ENCODE measurements at regions not wholly inside any gene's neighbourhood (a gene's known extent, or its start where the extent isn't known, plus 50 kb on each side); places are given as distances from the start of the nearest gene placed in this dataset.

- H3K4me3 ChIP-seq (ENCODE audit: low read length in 3 of 3), result no peak overlapping the region
- no peak for TF ChIP-seq CTCF (IDR thresholded peaks at IDR 0.05; ENCODE audit: borderline replicate concordance, extremely low read depth, insufficient read depth)
- intact Hi-C loops (cut with DNase I), result no loop called here
- H3K27me3 ChIP-seq (ENCODE audit: control insufficient read depth, insufficient read depth, low read length), result no peaks in the 10 kb centered on the region
- no peaks in the 10 kb centered on the region for H3K36me3 ChIP-seq (ENCODE audit: control insufficient read depth in 2 of 3, insufficient read depth in 3 of 3, low read length in 3 of 3)
- no peak overlapping the region for H3K27ac ChIP-seq (ENCODE audit: low read depth in 2 of 2, low read length in 2 of 2)
- no peaks in the 10 kb centered on the region for H3K9me3 ChIP-seq (ENCODE audit: control insufficient read depth in 2 of 3, insufficient read depth in 1 of 3, low read length in 3 of 3)
- H3K9ac ChIP-seq (ENCODE audit: low read length in 3 of 3), result no peak overlapping the region
- DNase-seq (no peak), FAIRE-seq (no peak)
- no peaks in the 10 kb centered on the region for H3K4me1 ChIP-seq (ENCODE audit: control insufficient read depth in 2 of 3, insufficient read depth in 2 of 3, low read depth in 1 of 3, low read length in 3 of 3)
Observed at GRCh38 chr6:5937169-5937909, 69.4 kb downstream of the NRN1 start.

- no peak for FAIRE-seq
- no peak for DNase-seq
- Histone ChIP-seq H3K36me3 (ENCODE audit: control insufficient read depth in 2 of 3, insufficient read depth in 3 of 3, low read length in 3 of 3) (no peaks in the 10 kb centered on the region), H3K4me3 (ENCODE audit: low read length in 3 of 3) (no peak overlapping the region), H3K27ac (ENCODE audit: low read depth in 2 of 2, low read length in 2 of 2) (no peak overlapping the region), H3K9ac (ENCODE audit: low read length in 3 of 3) (no peak overlapping the region), H3K4me1 (ENCODE audit: control insufficient read depth in 2 of 3, insufficient read depth in 2 of 3, low read depth in 1 of 3, low read length in 3 of 3) (no peaks in the 10 kb centered on the region), H3K9me3 (ENCODE audit: control insufficient read depth in 2 of 3, insufficient read depth in 1 of 3, low read length in 3 of 3) (no peaks in the 10 kb centered on the region), H3K27me3 (ENCODE audit: control insufficient read depth, insufficient read depth, low read length) (no peaks in the 10 kb centered on the region)
- no peak for TF ChIP-seq CTCF (IDR thresholded peaks at IDR 0.05; ENCODE audit: borderline replicate concordance, extremely low read depth, insufficient read depth)
- intact Hi-C loops (cut with DNase I), result no loop called here
Observed at GRCh38 chr6:5936631-5937030, 70.1 kb downstream of the NRN1 start.

- intact Hi-C loops (cut with DNase I), result no loop called here
- Histone ChIP-seq H3K4me3 (ENCODE audit: low read length in 3 of 3) (no peak overlapping the region), H3K27ac (ENCODE audit: low read depth in 2 of 2, low read length in 2 of 2) (no peak overlapping the region), H3K4me1 (ENCODE audit: control insufficient read depth in 2 of 3, insufficient read depth in 2 of 3, low read depth in 1 of 3, low read length in 3 of 3) (no peaks in the 10 kb centered on the region), H3K9me3 (ENCODE audit: control insufficient read depth in 2 of 3, insufficient read depth in 1 of 3, low read length in 3 of 3) (no peaks in the 10 kb centered on the region), H3K36me3 (ENCODE audit: control insufficient read depth in 2 of 3, insufficient read depth in 3 of 3, low read length in 3 of 3) (no peaks in the 10 kb centered on the region), H3K9ac (ENCODE audit: low read length in 3 of 3) (no peak overlapping the region), H3K27me3 (ENCODE audit: control insufficient read depth, insufficient read depth, low read length) (no peaks in the 10 kb centered on the region)
- DNase-seq, result no peak
- TF ChIP-seq CTCF (IDR thresholded peaks at IDR 0.05; ENCODE audit: borderline replicate concordance, extremely low read depth, insufficient read depth), result no peak
- FAIRE-seq, result no peak
Observed at GRCh38 chr6:5936140-5936539, 70.6 kb downstream of the NRN1 start.

- DNase-seq, result no peak
- H3K9me3 ChIP-seq (ENCODE audit: control insufficient read depth in 2 of 3, insufficient read depth in 1 of 3, low read length in 3 of 3), result peaks cover 0 to 5% (median 0%) of the 10 kb centered on the region in 3 donors
- no peak overlapping the region for H3K9ac ChIP-seq (ENCODE audit: low read length in 3 of 3)
- no peaks in the 10 kb centered on the region for H3K36me3 ChIP-seq (ENCODE audit: control insufficient read depth in 2 of 3, insufficient read depth in 3 of 3, low read length in 3 of 3)
- no peak overlapping the region for H3K27ac ChIP-seq (ENCODE audit: low read depth in 2 of 2, low read length in 2 of 2)
- intact Hi-C loops (cut with DNase I), result no loop called here
- TF ChIP-seq CTCF (IDR thresholded peaks at IDR 0.05; ENCODE audit: borderline replicate concordance, extremely low read depth, insufficient read depth), result no peak
- no peaks in the 10 kb centered on the region for H3K4me1 ChIP-seq (ENCODE audit: control insufficient read depth in 2 of 3, insufficient read depth in 2 of 3, low read depth in 1 of 3, low read length in 3 of 3)
- FAIRE-seq, result no peak
- H3K4me3 ChIP-seq (ENCODE audit: low read length in 3 of 3), result no peak overlapping the region
- no peaks in the 10 kb centered on the region for H3K27me3 ChIP-seq (ENCODE audit: control insufficient read depth, insufficient read depth, low read length)
Observed at GRCh38 chr6:5930968-5931367, 75.8 kb downstream of the NRN1 start.

Measured in kidney (tissue), 13 donors.